WTC11 (cell line): ENCODE measurements at regions not wholly inside any gene's neighbourhood (a gene's known extent, or its start where the extent isn't known, plus 50 kb on each side); places are given as distances from the start of the nearest gene placed in this dataset.

Source experiments
- ATAC-seq: fragments of 200-7000 bp; cut with Tn5 transposase; 2 replicates; pipeline ENCODE4 v1.10.0; 2021; ENCODE audit warnings: mild to moderate bottlenecking, moderate library complexity
- CTCF ChIA-PET: fragments of 300-600 bp; sonication (Branson Sonifier 250); formaldehyde crosslinking; loops from one replicate; lab custom pipeline; 2021; ENCODE audit warnings: antibody characterized with exemption; lab: Charles Lee
- POLR2A ChIA-PET: fragments of 350-600 bp; sonication (Branson Sonifier 250); formaldehyde crosslinking; loops from one replicate; lab custom pipeline; 2021; ENCODE audit warnings: antibody characterized with exemption; lab: Charles Lee
- DNase-seq: peaks from one replicate; pipeline ENCODE4 v3.0.0; 2021; ENCODE audit warnings: low spot score
- H3K27ac Mint-ChIP-seq: 2 replicates; pipeline ENCODE4 v1.8.0; 2021; ENCODE audit warnings: mixed read lengths
- H3K27me3 Mint-ChIP-seq: 2 replicates; pipeline ENCODE4 v1.8.0; 2021; ENCODE audit warnings: low read depth, mild to moderate bottlenecking, moderate library complexity, mixed read lengths
- H3K36me3 Mint-ChIP-seq: 2 replicates; pipeline ENCODE4 v1.8.0; 2021; ENCODE audit warnings: mixed read lengths
- H3K4me1 Mint-ChIP-seq: 2 replicates; pipeline ENCODE4 v1.8.0; 2022; ENCODE audit warnings: mixed read lengths
- H3K4me3 Mint-ChIP-seq: 2 replicates; pipeline ENCODE4 v1.8.0; 2021; ENCODE audit warnings: mild to moderate bottlenecking, moderate library complexity, mixed read lengths
- H3K9me3 Mint-ChIP-seq: 2 replicates; pipeline ENCODE4 v1.8.0; 2021; ENCODE audit warnings: mixed read lengths
- ELF4 ChIP-seq: sonication (generic); formaldehyde crosslinking; IDR thresholded peaks from 2 replicates; pipeline ENCODE4 v1.8.1; 2022; ENCODE audit warnings: low read depth, mild to moderate bottlenecking, moderate library complexity, missing genetic modification reagents
- FOXJ3 ChIP-seq: sonication (generic); formaldehyde crosslinking; IDR thresholded peaks from 2 replicates; pipeline ENCODE4 v1.9.0; 2021; ENCODE audit warnings: missing genetic modification reagents, mild to moderate bottlenecking, borderline replicate concordance
- FOXK1 ChIP-seq: sonication (generic); formaldehyde crosslinking; IDR thresholded peaks from 2 replicates; pipeline ENCODE4 v1.8.0; 2022; ENCODE audit warnings: mild to moderate bottlenecking, moderate library complexity, missing genetic modification reagents
- JAZF1 ChIP-seq: fragments of 250-450 bp; sonication (Bioruptor Pico); IDR thresholded peaks from 2 replicates; pipeline ENCODE4 v1.9.0; 2021; ENCODE audit warnings: moderate library complexity, mild to moderate bottlenecking, inconsistent platforms
- OVOL2 ChIP-seq: fragments of 250-450 bp; sonication (Bioruptor Pico); IDR thresholded peaks from 2 replicates; pipeline ENCODE4 v1.9.0; 2021; ENCODE audit warnings: mild to moderate bottlenecking, borderline replicate concordance
- RORB ChIP-seq: fragments of 250-450 bp; sonication (Bioruptor Pico); IDR thresholded peaks from 2 replicates; pipeline ENCODE4 v1.9.0; 2021; ENCODE audit warnings: mild to moderate bottlenecking
- SOX15 ChIP-seq: fragments of 250-450 bp; sonication (Bioruptor Pico); IDR thresholded peaks from 2 replicates; pipeline ENCODE4 v1.9.0; 2021; ENCODE audit warnings: mild to moderate bottlenecking
- SP1 ChIP-seq: sonication (generic); formaldehyde crosslinking; conservative IDR thresholded peaks from 2 replicates; pipeline ENCODE4 v1.8.1; 2022; ENCODE audit warnings: missing genetic modification reagents
- TP53 ChIP-seq: sonication (generic); formaldehyde crosslinking; IDR thresholded peaks from 2 replicates; pipeline ENCODE4 v1.8.1; 2023; ENCODE audit warnings: mild to moderate bottlenecking, missing genetic modification reagents
- ZNF219 ChIP-seq: sonication (generic); formaldehyde crosslinking; IDR thresholded peaks from 2 replicates; pipeline ENCODE4 v1.8.0; 2023; ENCODE audit warnings: missing genetic modification reagents, mild to moderate bottlenecking, borderline replicate concordance
- ZNF317 ChIP-seq: sonication (generic); formaldehyde crosslinking; IDR thresholded peaks from 2 replicates; pipeline ENCODE4 v1.8.1; 2023; ENCODE audit warnings: low read depth, mild to moderate bottlenecking, moderate library complexity, missing genetic modification reagents, borderline replicate concordance
- ZNF423 ChIP-seq: fragments of 250-450 bp; sonication (Bioruptor Pico); IDR thresholded peaks from 2 replicates; pipeline ENCODE4 v2.1.2; 2022; ENCODE audit warnings: mild to moderate bottlenecking, moderate library complexity
- ZNF671 ChIP-seq: fragments of 250-450 bp; sonication (Bioruptor Pico); IDR thresholded peaks from 2 replicates; pipeline ENCODE4 v1.8.0; 2021; ENCODE audit warnings: mild to moderate bottlenecking
- TF ChIP-seq, protein P1 (sequence below): fragments of 250-450 bp; sonication (Bioruptor Pico); IDR thresholded peaks from 2 replicates; pipeline ENCODE4 v1.9.0; 2021; ENCODE audit warnings: mild to moderate bottlenecking, borderline replicate concordance
- TF ChIP-seq, protein P2 (sequence below): sonication (generic); formaldehyde crosslinking; IDR thresholded peaks from 2 replicates; pipeline ENCODE4 v1.8.0; 2022; ENCODE audit warnings: mild to moderate bottlenecking, missing genetic modification reagents
- TF ChIP-seq, protein P3 (sequence below): fragments of 250-450 bp; sonication (Bioruptor Pico); IDR thresholded peaks from 2 replicates; pipeline ENCODE4 v1.8.0; 2021; ENCODE audit warnings: mild to moderate bottlenecking
- TF ChIP-seq, protein P4 (sequence below): fragments of 250-450 bp; sonication (Bioruptor Pico); IDR thresholded peaks from 2 replicates; pipeline ENCODE4 v2.1.2; 2022; ENCODE audit warnings: mild to moderate bottlenecking, moderate library complexity
- TF ChIP-seq, protein P5 (sequence below): fragments of 250-450 bp; sonication (Bioruptor Pico); IDR thresholded peaks from 2 replicates; pipeline ENCODE4 v1.9.0; 2021; ENCODE audit warnings: mild to moderate bottlenecking

DNA sequence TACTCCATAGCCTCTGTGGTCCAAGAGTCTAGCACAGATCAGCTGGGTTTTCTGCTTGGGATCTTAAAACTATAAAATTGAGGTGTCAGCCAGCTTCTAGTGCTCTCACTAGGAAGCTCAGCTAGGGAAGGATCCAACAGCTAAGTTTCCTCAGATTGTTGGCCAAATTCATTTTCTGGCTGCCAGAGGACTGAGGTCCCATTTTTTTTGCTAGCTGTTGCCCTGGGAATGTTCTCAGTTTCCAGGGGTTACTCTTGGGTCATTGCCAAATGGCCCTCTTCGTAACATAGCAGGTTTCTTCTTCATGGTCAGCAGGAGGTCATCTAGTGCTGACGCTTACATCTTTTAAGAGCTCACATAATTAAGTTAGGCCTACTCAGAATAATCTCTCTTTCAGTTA lies 2178.2 kb downstream of the ARAP2 start (continued):
- TF ChIP-seq, protein P1, sequence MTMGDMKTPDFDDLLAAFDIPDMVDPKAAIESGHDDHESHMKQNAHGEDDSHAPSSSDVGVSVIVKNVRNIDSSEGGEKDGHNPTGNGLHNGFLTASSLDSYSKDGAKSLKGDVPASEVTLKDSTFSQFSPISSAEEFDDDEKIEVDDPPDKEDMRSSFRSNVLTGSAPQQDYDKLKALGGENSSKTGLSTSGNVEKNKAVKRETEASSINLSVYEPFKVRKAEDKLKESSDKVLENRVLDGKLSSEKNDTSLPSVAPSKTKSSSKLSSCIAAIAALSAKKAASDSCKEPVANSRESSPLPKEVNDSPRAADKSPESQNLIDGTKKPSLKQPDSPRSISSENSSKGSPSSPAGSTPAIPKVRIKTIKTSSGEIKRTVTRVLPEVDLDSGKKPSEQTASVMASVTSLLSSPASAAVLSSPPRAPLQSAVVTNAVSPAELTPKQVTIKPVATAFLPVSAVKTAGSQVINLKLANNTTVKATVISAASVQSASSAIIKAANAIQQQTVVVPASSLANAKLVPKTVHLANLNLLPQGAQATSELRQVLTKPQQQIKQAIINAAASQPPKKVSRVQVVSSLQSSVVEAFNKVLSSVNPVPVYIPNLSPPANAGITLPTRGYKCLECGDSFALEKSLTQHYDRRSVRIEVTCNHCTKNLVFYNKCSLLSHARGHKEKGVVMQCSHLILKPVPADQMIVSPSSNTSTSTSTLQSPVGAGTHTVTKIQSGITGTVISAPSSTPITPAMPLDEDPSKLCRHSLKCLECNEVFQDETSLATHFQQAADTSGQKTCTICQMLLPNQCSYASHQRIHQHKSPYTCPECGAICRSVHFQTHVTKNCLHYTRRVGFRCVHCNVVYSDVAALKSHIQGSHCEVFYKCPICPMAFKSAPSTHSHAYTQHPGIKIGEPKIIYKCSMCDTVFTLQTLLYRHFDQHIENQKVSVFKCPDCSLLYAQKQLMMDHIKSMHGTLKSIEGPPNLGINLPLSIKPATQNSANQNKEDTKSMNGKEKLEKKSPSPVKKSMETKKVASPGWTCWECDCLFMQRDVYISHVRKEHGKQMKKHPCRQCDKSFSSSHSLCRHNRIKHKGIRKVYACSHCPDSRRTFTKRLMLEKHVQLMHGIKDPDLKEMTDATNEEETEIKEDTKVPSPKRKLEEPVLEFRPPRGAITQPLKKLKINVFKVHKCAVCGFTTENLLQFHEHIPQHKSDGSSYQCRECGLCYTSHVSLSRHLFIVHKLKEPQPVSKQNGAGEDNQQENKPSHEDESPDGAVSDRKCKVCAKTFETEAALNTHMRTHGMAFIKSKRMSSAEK (CRISPR knock-in tag) = no peak
- TF ChIP-seq JAZF1 = no peak
- TF ChIP-seq TP53 = no peak
- TF ChIP-seq ZNF317 (CRISPR knock-in tag) = no peak
- no peak for TF ChIP-seq OVOL2
- no peak for TF ChIP-seq ZNF219 (CRISPR knock-in tag)
- TF ChIP-seq ELF4 (CRISPR knock-in tag) = no peak
- TF ChIP-seq, protein P2, sequence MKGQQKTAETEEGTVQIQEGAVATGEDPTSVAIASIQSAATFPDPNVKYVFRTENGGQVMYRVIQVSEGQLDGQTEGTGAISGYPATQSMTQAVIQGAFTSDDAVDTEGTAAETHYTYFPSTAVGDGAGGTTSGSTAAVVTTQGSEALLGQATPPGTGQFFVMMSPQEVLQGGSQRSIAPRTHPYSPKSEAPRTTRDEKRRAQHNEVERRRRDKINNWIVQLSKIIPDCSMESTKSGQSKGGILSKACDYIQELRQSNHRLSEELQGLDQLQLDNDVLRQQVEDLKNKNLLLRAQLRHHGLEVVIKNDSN = no peak
- TF ChIP-seq, protein P3, sequence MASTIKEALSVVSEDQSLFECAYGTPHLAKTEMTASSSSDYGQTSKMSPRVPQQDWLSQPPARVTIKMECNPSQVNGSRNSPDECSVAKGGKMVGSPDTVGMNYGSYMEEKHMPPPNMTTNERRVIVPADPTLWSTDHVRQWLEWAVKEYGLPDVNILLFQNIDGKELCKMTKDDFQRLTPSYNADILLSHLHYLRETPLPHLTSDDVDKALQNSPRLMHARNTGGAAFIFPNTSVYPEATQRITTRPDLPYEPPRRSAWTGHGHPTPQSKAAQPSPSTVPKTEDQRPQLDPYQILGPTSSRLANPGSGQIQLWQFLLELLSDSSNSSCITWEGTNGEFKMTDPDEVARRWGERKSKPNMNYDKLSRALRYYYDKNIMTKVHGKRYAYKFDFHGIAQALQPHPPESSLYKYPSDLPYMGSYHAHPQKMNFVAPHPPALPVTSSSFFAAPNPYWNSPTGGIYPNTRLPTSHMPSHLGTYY (CRISPR knock-in tag) = no peak

DNA sequence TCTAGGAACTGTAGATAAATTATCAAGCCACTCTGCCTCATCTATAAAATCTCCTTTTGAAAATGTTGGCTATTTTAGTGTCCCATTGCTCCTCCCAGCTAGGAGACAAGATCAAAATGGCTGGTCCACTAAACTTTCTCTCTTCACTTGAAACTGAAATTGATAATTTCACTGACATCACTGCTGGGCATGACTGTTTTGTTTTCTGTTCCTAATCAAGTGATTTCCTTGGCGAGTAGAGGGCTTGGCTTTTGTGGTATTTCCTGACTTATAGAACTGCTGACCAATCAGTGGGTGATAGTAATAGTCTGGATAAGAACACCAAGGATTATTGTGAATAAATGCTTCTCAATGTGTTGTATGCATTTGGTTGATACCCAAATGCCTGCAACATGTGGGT lies 2152.9 kb downstream of the ARAP2 start:
- no peaks in the 10 kb centered on the region for H3K4me1 Mint-ChIP-seq
- ChIA-PET CTCF (no interaction called here), POLR2A (no interaction called here)
- no peaks in the 10 kb centered on the region for H3K36me3 Mint-ChIP-seq
- ATAC-seq (no peak), DNase-seq (no peak)
- TF ChIP-seq SOX15 (no peak), FOXJ3 (CRISPR knock-in tag) (no peak), ZNF423 (no peak), ZNF671 (CRISPR knock-in tag) (no peak), SP1 (CRISPR knock-in tag) (no peak), FOXK1 (CRISPR knock-in tag) (no peak), RORB (CRISPR knock-in tag) (no peak)
- TF ChIP-seq, protein P4, sequence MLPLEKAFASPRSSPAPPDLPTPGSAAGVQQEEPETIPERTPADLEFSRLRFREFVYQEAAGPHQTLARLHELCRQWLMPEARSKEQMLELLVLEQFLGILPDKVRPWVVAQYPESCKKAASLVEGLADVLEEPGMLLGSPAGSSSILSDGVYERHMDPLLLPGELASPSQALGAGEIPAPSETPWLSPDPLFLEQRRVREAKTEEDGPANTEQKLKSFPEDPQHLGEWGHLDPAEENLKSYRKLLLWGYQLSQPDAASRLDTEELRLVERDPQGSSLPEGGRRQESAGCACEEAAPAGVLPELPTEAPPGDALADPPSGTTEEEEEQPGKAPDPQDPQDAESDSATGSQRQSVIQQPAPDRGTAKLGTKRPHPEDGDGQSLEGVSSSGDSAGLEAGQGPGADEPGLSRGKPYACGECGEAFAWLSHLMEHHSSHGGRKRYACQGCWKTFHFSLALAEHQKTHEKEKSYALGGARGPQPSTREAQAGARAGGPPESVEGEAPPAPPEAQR (CRISPR knock-in tag) = no peak
- TF ChIP-seq, protein P3 (CRISPR knock-in tag) = no peak
- TF ChIP-seq, protein P5, sequence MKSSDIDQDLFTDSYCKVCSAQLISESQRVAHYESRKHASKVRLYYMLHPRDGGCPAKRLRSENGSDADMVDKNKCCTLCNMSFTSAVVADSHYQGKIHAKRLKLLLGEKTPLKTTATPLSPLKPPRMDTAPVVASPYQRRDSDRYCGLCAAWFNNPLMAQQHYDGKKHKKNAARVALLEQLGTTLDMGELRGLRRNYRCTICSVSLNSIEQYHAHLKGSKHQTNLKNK (CRISPR knock-in tag) = no peak
- TF ChIP-seq, protein P2 = no peak
- H3K27ac Mint-ChIP-seq = no peak overlapping the region
- H3K9me3 Mint-ChIP-seq = no peaks in the 10 kb centered on the region
- H3K27me3 Mint-ChIP-seq = no peaks in the 10 kb centered on the region
- no peak overlapping the region for H3K4me3 Mint-ChIP-seq
